PC-9 (cell line): ENCODE measurements at regions not wholly inside any gene's neighbourhood (a gene's known extent, or its start where the extent isn't known, plus 50 kb on each side); places are given as distances from the start of the nearest gene placed in this dataset.

Source experiments
- BruUV-seq: library from RNA; stranded (reverse); fragments of 400-500 nt; replicated peaks from 2 replicates; lab custom pipeline; 2021; lab: Mats Ljungman, UMichigan
- CTCF ChIA-PET: fragments of 300-600 bp; sonication (Branson Sonifier 250); formaldehyde crosslinking; loops from one replicate; lab custom pipeline; 2022; ENCODE audit warnings: antibody characterized with exemption; lab: Charles Lee
- POLR2A ChIA-PET: fragments of 300-600 bp; sonication (Branson Sonifier 250); formaldehyde crosslinking; loops from one replicate; lab custom pipeline; 2022; ENCODE audit warnings: antibody characterized with exemption; ENCODE audit not compliant: unreplicated experiment; lab: Charles Lee
- DNase-seq, 2 experiments: peaks; one replicate each; pipeline versions ENCODE4 v3.0.0 to v3.0.0-alpha.2; 2015 to 2022; ENCODE audit warnings: mixed read lengths in 1 of 2
- H2AFZ ChIP-seq: fragments of 200-600 bp; sonication (generic); 2 replicates; pipeline ENCODE4 v1.8.1; 2017; ENCODE audit warnings: antibody characterized with exemption
- H3F3A ChIP-seq: fragments of 200-600 bp; sonication (generic); 2 replicates; pipeline ENCODE4 v1.8.1; 2017; ENCODE audit warnings: antibody characterized with exemption, mild to moderate bottlenecking, low read depth; ENCODE audit not compliant: insufficient read depth
- H3K27ac ChIP-seq: fragments of 200-600 bp; sonication (generic); 2 replicates; pipeline ENCODE4 v1.6.1; 2016; ENCODE audit warnings: mixed run types
- H3K27me3 ChIP-seq: fragments of 200-600 bp; sonication (generic); 2 replicates; pipeline ENCODE4 v1.6.1; 2016; ENCODE audit warnings: low read depth, mixed run types; ENCODE audit not compliant: insufficient read depth
- H3K36me3 ChIP-seq: fragments of 200-600 bp; sonication (generic); 2 replicates; pipeline ENCODE4 v1.6.1; 2016; ENCODE audit warnings: low read depth, mixed run types
- H3K4me1 ChIP-seq: fragments of 200-600 bp; sonication (generic); replicated peaks from 2 replicates; pipeline ENCODE4 v1.6.1; 2016; ENCODE audit warnings: mixed run types; ENCODE audit not compliant: insufficient read depth
- H3K4me2 ChIP-seq: fragments of 200-600 bp; sonication (generic); 2 replicates; pipeline ENCODE4 v1.6.1; 2017; ENCODE audit warnings: mixed run types
- H3K4me3 ChIP-seq: fragments of 200-600 bp; sonication (generic); 2 replicates; pipeline ENCODE4 v1.6.1; 2016; ENCODE audit warnings: mixed run types
- H3K79me2 ChIP-seq: fragments of 200-600 bp; sonication (generic); 2 replicates; pipeline ENCODE4 v1.6.1; 2017; ENCODE audit warnings: low read depth, mixed run types
- H3K9me2 ChIP-seq: fragments of 200-600 bp; sonication (generic); 2 replicates; pipeline ENCODE4 v1.8.1; 2017; ENCODE audit warnings: mild to moderate bottlenecking; ENCODE audit not compliant: insufficient read depth
- H3K9me3 ChIP-seq: fragments of 200-600 bp; sonication (generic); 2 replicates; pipeline ENCODE4 v1.8.1; 2016; ENCODE audit warnings: low read depth; ENCODE audit not compliant: insufficient read depth
- H4K20me1 ChIP-seq: fragments of 200-600 bp; sonication (generic); 2 replicates; pipeline ENCODE4 v1.8.1; 2017; ENCODE audit not compliant: insufficient read depth
- EZH2 ChIP-seq: fragments of 200-600 bp; sonication (generic); IDR thresholded peaks from 2 replicates; pipeline ENCODE4 v1.8.0; 2017; ENCODE audit warnings: antibody characterized with exemption, low read depth
- intact Hi-C: fragments of 100-400 bp; cut with micrococcal nuclease; formaldehyde crosslinking; loops from one replicate; pipeline ENCODE4 v1.10.0; 2022; ENCODE audit not compliant: unreplicated experiment
- TF ChIP-seq, protein P1 (sequence below): fragments of 200-600 bp; sonication (generic); conservative IDR thresholded peaks from 2 replicates; pipeline ENCODE4 v1.6.1; 2017; ENCODE audit warnings: mixed run types, antibody characterized with exemption, mild to moderate bottlenecking, moderate library complexity

DNA sequence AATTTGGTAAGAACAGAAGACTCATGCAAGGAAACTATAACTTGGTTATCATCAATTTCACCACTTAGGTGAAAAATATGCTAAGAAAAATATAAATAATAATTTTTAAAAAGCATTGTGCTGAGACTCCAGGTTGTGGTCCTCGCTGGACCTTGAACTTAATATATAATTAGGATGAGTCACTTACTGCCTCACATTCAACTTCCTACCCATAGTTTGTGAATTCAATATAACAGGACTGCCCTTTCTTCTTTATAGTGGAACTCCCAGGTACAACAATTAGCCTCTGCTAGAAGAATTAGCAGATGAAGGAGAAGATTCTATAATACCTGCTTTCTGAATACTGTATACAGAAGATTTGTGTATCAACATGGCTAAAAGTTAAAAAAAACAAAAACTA lies 149.1 kb upstream of the SPRED1 start:
- H3K36me3 ChIP-seq = no peaks in the 10 kb centered on the region
- no peaks in the 10 kb centered on the region for H4K20me1 ChIP-seq
- intact Hi-C loops = no loop called here
- no peaks in the 10 kb centered on the region for H3K4me1 ChIP-seq
- no peak overlapping the region for H2AFZ ChIP-seq
- H3K9me2 ChIP-seq = no peaks in the 10 kb centered on the region
- no peaks in the 10 kb centered on the region for H3K79me2 ChIP-seq
- no peak overlapping the region for H3K4me3 ChIP-seq
- ChIA-PET CTCF (no interaction called here), POLR2A (no interaction called here)
- TF ChIP-seq, protein P1, sequence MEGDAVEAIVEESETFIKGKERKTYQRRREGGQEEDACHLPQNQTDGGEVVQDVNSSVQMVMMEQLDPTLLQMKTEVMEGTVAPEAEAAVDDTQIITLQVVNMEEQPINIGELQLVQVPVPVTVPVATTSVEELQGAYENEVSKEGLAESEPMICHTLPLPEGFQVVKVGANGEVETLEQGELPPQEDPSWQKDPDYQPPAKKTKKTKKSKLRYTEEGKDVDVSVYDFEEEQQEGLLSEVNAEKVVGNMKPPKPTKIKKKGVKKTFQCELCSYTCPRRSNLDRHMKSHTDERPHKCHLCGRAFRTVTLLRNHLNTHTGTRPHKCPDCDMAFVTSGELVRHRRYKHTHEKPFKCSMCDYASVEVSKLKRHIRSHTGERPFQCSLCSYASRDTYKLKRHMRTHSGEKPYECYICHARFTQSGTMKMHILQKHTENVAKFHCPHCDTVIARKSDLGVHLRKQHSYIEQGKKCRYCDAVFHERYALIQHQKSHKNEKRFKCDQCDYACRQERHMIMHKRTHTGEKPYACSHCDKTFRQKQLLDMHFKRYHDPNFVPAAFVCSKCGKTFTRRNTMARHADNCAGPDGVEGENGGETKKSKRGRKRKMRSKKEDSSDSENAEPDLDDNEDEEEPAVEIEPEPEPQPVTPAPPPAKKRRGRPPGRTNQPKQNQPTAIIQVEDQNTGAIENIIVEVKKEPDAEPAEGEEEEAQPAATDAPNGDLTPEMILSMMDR = no peak
- no peak for TF ChIP-seq EZH2
- H3K9me3 ChIP-seq = no peaks in the 10 kb centered on the region
- H3F3A ChIP-seq = no peaks in the 10 kb centered on the region
- H3K27ac ChIP-seq = no peak overlapping the region
- H3K27me3 ChIP-seq = no peaks in the 10 kb centered on the region
- no peak for DNase-seq
- no peak overlapping the region for H3K4me2 ChIP-seq
- BruUV-seq = no TSS peak

DNA sequence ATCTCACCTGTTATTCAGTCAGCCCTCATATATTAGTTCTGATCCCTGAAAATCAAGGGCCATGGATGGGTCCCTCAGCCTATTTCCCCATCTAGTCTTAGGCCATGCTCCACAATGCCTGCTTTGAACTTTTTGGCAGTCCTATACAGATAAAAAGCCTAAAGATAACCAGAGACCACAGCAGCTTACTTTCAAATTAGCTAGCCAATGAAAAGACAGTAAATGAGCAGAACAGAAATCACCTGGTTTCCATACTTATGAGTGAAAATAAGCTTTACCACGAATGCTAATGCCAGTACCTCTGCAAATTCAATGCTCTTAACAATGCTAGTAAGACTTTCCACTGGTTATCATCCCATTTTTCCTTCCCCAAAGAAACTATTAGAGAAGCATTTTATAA lies 141.6 kb upstream of the SPRED1 start:
- Histone ChIP-seq H4K20me1 (no peaks in the 10 kb centered on the region), H3K4me3 (no peak overlapping the region), H3K79me2 (no peaks in the 10 kb centered on the region), H3F3A (no peaks in the 10 kb centered on the region), H3K36me3 (no peaks in the 10 kb centered on the region), H3K27me3 (no peaks in the 10 kb centered on the region), H3K4me2 (no peak overlapping the region), H2AFZ (no peak overlapping the region), H3K9me2 (no peaks in the 10 kb centered on the region), H3K27ac (no peak overlapping the region), H3K4me1 (no peaks in the 10 kb centered on the region), H3K9me3 (no peaks in the 10 kb centered on the region)
- intact Hi-C loops = no loop called here
- TF ChIP-seq EZH2 = no peak
- TF ChIP-seq, protein P1 = no peak
- CTCF ChIA-PET = no interaction called here
- no TSS peak for BruUV-seq
- POLR2A ChIA-PET = no interaction called here
- DNase-seq = no peak

DNA sequence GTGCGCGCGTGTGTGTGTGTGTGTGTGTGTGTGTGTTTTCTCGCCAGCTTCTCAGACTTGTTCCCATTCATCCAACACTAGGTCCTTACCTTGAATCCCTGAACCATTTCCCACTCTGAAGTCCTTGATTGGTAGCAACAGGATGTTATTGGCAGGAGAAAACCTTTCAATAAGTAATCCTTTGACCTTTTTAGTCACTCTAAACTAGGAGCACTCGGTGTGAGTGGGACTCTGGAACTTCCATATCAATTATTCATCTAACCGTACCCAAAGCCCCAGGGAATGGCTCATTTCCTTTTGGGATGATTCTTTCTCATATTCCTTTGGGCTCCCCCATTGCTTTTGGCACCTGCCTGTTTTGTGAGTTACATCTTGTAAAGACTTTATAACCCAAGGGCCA lies 140.2 kb upstream of the SPRED1 start:
- no peaks in the 10 kb centered on the region for H3K79me2 ChIP-seq
- no peaks in the 10 kb centered on the region for H3K4me1 ChIP-seq
- no peaks in the 10 kb centered on the region for H3F3A ChIP-seq
- no peak overlapping the region for H2AFZ ChIP-seq
- no peaks in the 10 kb centered on the region for H3K9me2 ChIP-seq
- no peaks in the 10 kb centered on the region for H4K20me1 ChIP-seq
- H3K4me2 ChIP-seq = no peak overlapping the region
- no TSS peak for BruUV-seq
- no peaks in the 10 kb centered on the region for H3K36me3 ChIP-seq
- intact Hi-C loops = no loop called here
- CTCF ChIA-PET = no interaction called here
- H3K27ac ChIP-seq = no peak overlapping the region
- H3K27me3 ChIP-seq = no peaks in the 10 kb centered on the region
- TF ChIP-seq, protein P1 = no peak
- TF ChIP-seq EZH2 = no peak
- no peaks in the 10 kb centered on the region for H3K9me3 ChIP-seq
- POLR2A ChIA-PET = no interaction called here
- no peak overlapping the region for H3K4me3 ChIP-seq
- no peak for DNase-seq
